PC-9 (cell line): ENCODE measurements at regions not wholly inside any gene's neighbourhood (a gene's known extent, or its start where the extent isn't known, plus 50 kb on each side); places are given as distances from the start of the nearest gene placed in this dataset.

Experiments used
- BruUV-seq: library from RNA; stranded (reverse); fragments of 400-500 nt; replicated peaks from 2 replicates; lab custom pipeline; 2021; lab: Mats Ljungman, UMichigan
- CTCF ChIA-PET: fragments of 300-600 bp; sonication (Branson Sonifier 250); formaldehyde crosslinking; loops from one replicate; lab custom pipeline; 2022; ENCODE audit warnings: antibody characterized with exemption; lab: Charles Lee
- POLR2A ChIA-PET: fragments of 300-600 bp; sonication (Branson Sonifier 250); formaldehyde crosslinking; loops from one replicate; lab custom pipeline; 2022; ENCODE audit warnings: antibody characterized with exemption; ENCODE audit not compliant: unreplicated experiment; lab: Charles Lee
- DNase-seq, 2 experiments: peaks; one replicate each; pipeline versions ENCODE4 v3.0.0 to v3.0.0-alpha.2; 2015 to 2022; ENCODE audit warnings: mixed read lengths in 1 of 2
- H2AFZ ChIP-seq: fragments of 200-600 bp; sonication (generic); 2 replicates; pipeline ENCODE4 v1.8.1; 2017; ENCODE audit warnings: antibody characterized with exemption
- H3F3A ChIP-seq: fragments of 200-600 bp; sonication (generic); 2 replicates; pipeline ENCODE4 v1.8.1; 2017; ENCODE audit warnings: antibody characterized with exemption, mild to moderate bottlenecking, low read depth; ENCODE audit not compliant: insufficient read depth
- H3K27ac ChIP-seq: fragments of 200-600 bp; sonication (generic); 2 replicates; pipeline ENCODE4 v1.6.1; 2016; ENCODE audit warnings: mixed run types
- H3K27me3 ChIP-seq: fragments of 200-600 bp; sonication (generic); 2 replicates; pipeline ENCODE4 v1.6.1; 2016; ENCODE audit warnings: low read depth, mixed run types; ENCODE audit not compliant: insufficient read depth
- H3K36me3 ChIP-seq: fragments of 200-600 bp; sonication (generic); 2 replicates; pipeline ENCODE4 v1.6.1; 2016; ENCODE audit warnings: low read depth, mixed run types
- H3K4me1 ChIP-seq: fragments of 200-600 bp; sonication (generic); replicated peaks from 2 replicates; pipeline ENCODE4 v1.6.1; 2016; ENCODE audit warnings: mixed run types; ENCODE audit not compliant: insufficient read depth
- H3K4me2 ChIP-seq: fragments of 200-600 bp; sonication (generic); 2 replicates; pipeline ENCODE4 v1.6.1; 2017; ENCODE audit warnings: mixed run types
- H3K4me3 ChIP-seq: fragments of 200-600 bp; sonication (generic); 2 replicates; pipeline ENCODE4 v1.6.1; 2016; ENCODE audit warnings: mixed run types
- H3K79me2 ChIP-seq: fragments of 200-600 bp; sonication (generic); 2 replicates; pipeline ENCODE4 v1.6.1; 2017; ENCODE audit warnings: low read depth, mixed run types
- H3K9me2 ChIP-seq: fragments of 200-600 bp; sonication (generic); 2 replicates; pipeline ENCODE4 v1.8.1; 2017; ENCODE audit warnings: mild to moderate bottlenecking; ENCODE audit not compliant: insufficient read depth
- H3K9me3 ChIP-seq: fragments of 200-600 bp; sonication (generic); 2 replicates; pipeline ENCODE4 v1.8.1; 2016; ENCODE audit warnings: low read depth; ENCODE audit not compliant: insufficient read depth
- H4K20me1 ChIP-seq: fragments of 200-600 bp; sonication (generic); 2 replicates; pipeline ENCODE4 v1.8.1; 2017; ENCODE audit not compliant: insufficient read depth
- CTCF ChIP-seq: fragments of 200-600 bp; sonication (generic); conservative IDR thresholded peaks from 2 replicates; pipeline ENCODE4 v1.6.1; 2017; ENCODE audit warnings: mixed run types, antibody characterized with exemption, mild to moderate bottlenecking, moderate library complexity
- EZH2 ChIP-seq: fragments of 200-600 bp; sonication (generic); IDR thresholded peaks from 2 replicates; pipeline ENCODE4 v1.8.0; 2017; ENCODE audit warnings: antibody characterized with exemption, low read depth
- intact Hi-C: fragments of 100-400 bp; cut with micrococcal nuclease; formaldehyde crosslinking; loops from one replicate; pipeline ENCODE4 v1.10.0; 2022; ENCODE audit not compliant: unreplicated experiment

GRCh38 chr9:134487066-134487710, 154.4 kb upstream of the COL5A1 start:
- CTCF ChIA-PET, result no interaction called here
- POLR2A ChIA-PET, result interaction anchor here (0.6 kb wide), 1 partner anchor 13 kb away, joined by 5 read pairs; no protein-coding TSS in a partner anchor

DNA sequence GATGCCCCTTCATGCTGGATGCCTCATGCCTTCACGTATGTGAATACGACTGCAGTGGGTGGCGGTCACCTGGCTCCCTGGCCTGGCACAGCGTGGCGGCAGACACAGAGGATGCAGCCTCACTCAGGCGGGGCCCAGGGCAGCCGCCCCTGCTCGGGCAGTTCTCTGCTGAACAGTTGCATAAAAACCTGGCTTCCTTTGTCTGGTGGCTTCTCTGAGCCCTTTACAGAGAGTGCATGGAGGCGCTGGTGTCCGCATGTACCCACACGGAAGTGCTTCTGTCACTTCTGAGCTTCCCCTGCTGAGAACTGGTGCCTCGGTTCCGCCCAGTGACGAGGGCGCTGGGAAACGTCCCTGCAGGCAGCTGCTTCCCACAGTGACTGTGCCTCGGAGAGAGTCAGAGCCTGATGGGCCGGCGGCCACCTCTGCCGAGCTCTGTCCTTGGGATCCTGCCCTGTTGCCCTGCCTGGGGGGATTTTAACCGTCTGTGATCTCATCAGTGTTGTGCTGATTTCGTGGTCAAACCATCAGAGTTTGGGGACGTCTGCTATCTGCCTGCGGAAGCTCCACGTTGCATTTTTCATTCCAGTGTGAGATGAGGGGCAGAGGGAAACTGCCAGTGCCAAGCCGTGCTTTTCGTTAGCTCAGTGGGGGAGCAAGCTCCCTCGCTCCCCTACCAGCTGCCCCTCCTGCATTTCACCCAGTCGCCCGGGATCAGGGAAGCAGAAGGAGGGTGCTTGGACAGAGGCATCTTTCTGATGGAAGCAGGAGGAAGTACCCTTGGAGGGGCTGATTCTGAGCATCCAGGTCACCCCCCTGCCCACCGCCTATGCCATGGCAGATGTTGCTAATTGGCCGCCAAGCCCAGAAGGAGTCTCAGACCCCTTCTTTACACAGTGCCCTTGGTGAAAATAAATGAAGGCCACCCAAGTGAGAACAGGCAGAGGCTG, 153.0 kb upstream of the COL5A1 start:
- ChIA-PET POLR2A (no interaction called here), CTCF (no interaction called here)
- H3F3A ChIP-seq, result no peaks in the 10 kb centered on the region

More at GRCh38 chr9:134487066-134487710, 154.4 kb upstream of the COL5A1 start:
- Histone ChIP-seq H3K4me2 (no peak overlapping the region), H3K79me2 (no peaks in the 10 kb centered on the region), H3K4me3 (no peak overlapping the region), H3K36me3 (no peaks in the 10 kb centered on the region), H3F3A (no peaks in the 10 kb centered on the region), H3K27me3 (peaks cover 99% of the 10 kb centered on the region), H4K20me1 (no peaks in the 10 kb centered on the region), H3K27ac (no peak overlapping the region), H3K4me1 (no peaks in the 10 kb centered on the region), H3K9me3 (no peaks in the 10 kb centered on the region), H3K9me2 (no peaks in the 10 kb centered on the region), H2AFZ (no peak overlapping the region)
- BruUV-seq, result no TSS peak
- intact Hi-C loops, result no loop called here
- TF ChIP-seq EZH2, result no peak
- no peak for TF ChIP-seq CTCF
- no peak for DNase-seq

More for the DNA sequence above, 153.0 kb upstream of the COL5A1 start:
- Histone ChIP-seq H3K4me1 (no peaks in the 10 kb centered on the region), H3K9me2 (no peaks in the 10 kb centered on the region), H3K27ac (no peak overlapping the region), H3K79me2 (no peaks in the 10 kb centered on the region), H3K36me3 (no peaks in the 10 kb centered on the region), H2AFZ (no peak overlapping the region), H3K27me3 (peaks cover 99% of the 10 kb centered on the region), H3K4me3 (no peak overlapping the region), H4K20me1 (no peaks in the 10 kb centered on the region), H3K4me2 (no peak overlapping the region), H3K9me3 (no peaks in the 10 kb centered on the region)
- intact Hi-C loops, result no loop called here
- BruUV-seq, result no TSS peak
- no peak for DNase-seq
- TF ChIP-seq CTCF, result no peak
- TF ChIP-seq EZH2, result no peak
